ENCODE measurements at regions not wholly inside any gene's neighbourhood (a gene's known extent, or its start where the extent isn't known, plus 50 kb on each side); places are given as distances from the start of the nearest gene placed in this dataset.

GRCh38 chr5:164722702-164723101 is 1217.3 kb downstream of the MAT2B start:
- Histone ChIP-seq H3K27me3 (no peaks in the 10 kb centered on the region), H3K9ac (no peak overlapping the region), H4K20me1 (no peaks in the 10 kb centered on the region), H3K4me1 (no peaks in the 10 kb centered on the region), H3K4me3 (no peak overlapping the region), H3K9me3 (no peaks in the 10 kb centered on the region), H3K36me3 (no peaks in the 10 kb centered on the region), H3K27ac (no peak overlapping the region), H3K4me2 (no peak overlapping the region)
- TF ChIP-seq Cebpa-rat (IDR thresholded peaks at IDR 0.05) = no peak

DNA sequence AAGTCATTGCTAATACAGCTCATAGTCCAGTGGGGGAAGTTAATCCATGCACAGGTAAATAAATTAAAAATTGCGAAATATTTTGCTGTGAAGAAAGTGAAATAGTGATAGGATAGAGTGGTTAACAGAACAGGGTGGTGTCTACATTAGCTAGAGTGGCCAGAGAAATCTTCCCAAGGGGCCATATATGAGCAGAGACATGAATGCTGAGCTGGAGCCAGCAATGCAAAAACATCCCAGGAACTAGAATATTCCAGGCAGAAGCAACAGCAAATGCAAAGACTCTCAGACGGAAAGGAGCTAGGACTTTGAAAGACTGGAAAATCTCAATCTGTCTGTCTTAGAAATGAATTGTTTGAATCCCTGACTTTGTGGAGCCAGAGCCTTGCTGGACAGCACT is 1221.6 kb downstream of the MAT2B start:
- H3K9me3 ChIP-seq = no peaks in the 10 kb centered on the region
- H3K27ac ChIP-seq = no peak overlapping the region
- no peak; the same call in 1 of the 2 replicates for TF ChIP-seq Cebpa-rat (IDR thresholded peaks at IDR 0.05)
- H3K4me3 ChIP-seq = no peak overlapping the region
- H3K9ac ChIP-seq = no peak overlapping the region
- H3K27me3 ChIP-seq = no peaks in the 10 kb centered on the region
- no peaks in the 10 kb centered on the region for H3K36me3 ChIP-seq
- H4K20me1 ChIP-seq = no peaks in the 10 kb centered on the region
- H3K4me2 ChIP-seq = no peak overlapping the region
- H3K4me1 ChIP-seq = no peaks in the 10 kb centered on the region

- Histone ChIP-seq H4K20me1 (no peaks in the 10 kb centered on the region), H3K9me3 (no peaks in the 10 kb centered on the region), H3K27ac (no peak overlapping the region), H3K27me3 (no peaks in the 10 kb centered on the region), H3K4me2 (no peak overlapping the region), H3K4me3 (no peak overlapping the region), H3K9ac (no peak overlapping the region), H3K36me3 (no peaks in the 10 kb centered on the region), H3K4me1 (no peaks in the 10 kb centered on the region)
- no peak for TF ChIP-seq Cebpa-rat (IDR thresholded peaks at IDR 0.05)
These were observed 1223.3 kb downstream of the MAT2B start for GRCh38 chr5:164728733-164729132.

DNA sequence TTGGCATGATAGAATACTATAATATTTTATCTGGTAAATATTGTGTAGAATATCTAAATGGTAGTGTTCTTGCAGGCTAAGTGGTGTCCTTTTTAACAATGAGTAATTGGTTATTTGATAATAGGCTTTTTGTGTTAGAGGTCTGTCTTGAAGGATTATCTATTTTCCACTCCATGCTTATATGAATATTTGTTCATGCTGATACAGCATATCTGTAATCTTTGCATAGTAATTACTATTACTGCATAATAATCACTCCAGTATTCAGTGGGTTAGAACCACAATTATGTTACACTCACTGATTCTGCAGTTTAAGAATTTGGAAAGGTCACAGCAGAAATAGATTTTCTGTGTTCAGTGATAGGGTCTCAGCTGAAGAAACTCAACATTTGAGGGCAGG is 1229.9 kb downstream of the MAT2B start:
- H3K27me3 ChIP-seq = no peaks in the 10 kb centered on the region
- no peak overlapping the region for H3K4me3 ChIP-seq
- no peak for TF ChIP-seq Cebpa-rat (IDR thresholded peaks at IDR 0.05)
- H3K4me2 ChIP-seq = no peak overlapping the region
- H3K27ac ChIP-seq = no peak overlapping the region
- no peak overlapping the region for H3K9ac ChIP-seq
- no peaks in the 10 kb centered on the region for H3K4me1 ChIP-seq
- no peaks in the 10 kb centered on the region for H3K36me3 ChIP-seq
- H4K20me1 ChIP-seq = no peaks in the 10 kb centered on the region
- H3K9me3 ChIP-seq = no peaks in the 10 kb centered on the region

- no peak for TF ChIP-seq Cebpa-rat (IDR thresholded peaks at IDR 0.05)
- Histone ChIP-seq H3K27ac (no peak overlapping the region), H3K4me2 (peak overlapping the region; percentile 49; the same call in 1 of the 2 replicates)
These were observed 1236.0 kb downstream of the MAT2B start for GRCh38 chr5:164741376-164741775.

GRCh38 chr5:164742025-164742424 is 1236.6 kb downstream of the MAT2B start:
- no peaks in the 10 kb centered on the region for H4K20me1 ChIP-seq
- peak overlapping the region; percentile 49 for H3K4me2 ChIP-seq
- no peaks in the 10 kb centered on the region for H3K9me3 ChIP-seq
- H3K27ac ChIP-seq = no peak overlapping the region
- no peak for TF ChIP-seq Cebpa-rat (IDR thresholded peaks at IDR 0.05)
- H3K4me3 ChIP-seq = no peak overlapping the region
- H3K4me1 ChIP-seq = peaks cover 18% of the 10 kb centered on the region
- no peaks in the 10 kb centered on the region for H3K27me3 ChIP-seq
- no peaks in the 10 kb centered on the region for H3K36me3 ChIP-seq
- H3K9ac ChIP-seq = no peak overlapping the region

More at GRCh38 chr5:164741376-164741775, 1236.0 kb downstream of the MAT2B start:
- Histone ChIP-seq H3K4me1 (peaks cover 18% of the 10 kb centered on the region), H3K9ac (no peak overlapping the region), H4K20me1 (no peaks in the 10 kb centered on the region), H3K9me3 (no peaks in the 10 kb centered on the region), H3K27me3 (no peaks in the 10 kb centered on the region), H3K4me3 (no peak overlapping the region), H3K36me3 (no peaks in the 10 kb centered on the region)

DNA sequence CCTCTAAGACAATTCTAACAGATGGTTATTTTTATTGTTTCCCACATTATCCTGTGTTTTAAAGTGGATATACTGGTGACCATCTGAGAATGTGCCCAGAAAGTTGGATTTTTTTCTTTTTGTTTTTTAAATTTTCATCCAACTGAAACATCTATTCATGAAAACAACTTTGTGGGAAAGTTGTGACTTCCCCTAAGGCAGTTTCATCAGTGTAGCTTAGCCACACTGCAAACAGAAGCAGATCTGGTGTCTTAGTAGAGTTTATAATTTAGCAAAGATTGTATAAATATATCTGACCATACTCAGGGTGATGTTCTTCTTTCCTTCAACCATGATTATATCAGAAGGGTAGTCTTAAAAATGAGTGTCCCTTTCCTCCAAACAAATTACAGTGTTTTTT is 1241.3 kb downstream of the MAT2B start:
- H3K9ac ChIP-seq = no peak overlapping the region
- H3K4me3 ChIP-seq = no peak overlapping the region
- H3K4me1 ChIP-seq = peaks cover 11% of the 10 kb centered on the region
- H4K20me1 ChIP-seq = no peaks in the 10 kb centered on the region
- no peak for TF ChIP-seq Cebpa-rat (IDR thresholded peaks at IDR 0.05)
- no peak overlapping the region for H3K27ac ChIP-seq
- H3K36me3 ChIP-seq = no peaks in the 10 kb centered on the region
- H3K9me3 ChIP-seq = no peaks in the 10 kb centered on the region
- H3K27me3 ChIP-seq = no peaks in the 10 kb centered on the region
- no peak overlapping the region for H3K4me2 ChIP-seq

DNA sequence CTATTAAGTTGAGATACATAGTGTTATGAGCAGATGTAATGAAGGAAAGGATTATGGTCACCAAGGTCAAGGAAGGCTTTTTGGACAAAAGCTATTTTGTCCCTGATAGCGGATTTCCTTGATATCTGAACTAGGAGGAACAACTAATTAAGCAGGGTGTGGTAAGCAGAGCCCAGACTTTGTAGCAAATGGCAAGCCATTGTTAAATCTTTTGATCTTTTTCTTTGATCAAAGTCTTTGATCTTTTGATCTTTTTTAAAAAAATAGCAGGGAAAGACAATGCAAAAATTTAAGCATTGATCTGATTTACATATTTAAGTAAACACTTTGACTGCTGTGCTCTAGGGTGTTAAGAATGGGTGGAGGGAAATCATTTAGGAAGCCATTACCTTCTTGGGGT is 1242.0 kb downstream of the MAT2B start:
- peaks cover 4% of the 10 kb centered on the region for H3K4me1 ChIP-seq
- H3K36me3 ChIP-seq = no peaks in the 10 kb centered on the region
- no peak for TF ChIP-seq Cebpa-rat (IDR thresholded peaks at IDR 0.05)
- H3K27ac ChIP-seq = no peak overlapping the region
- H4K20me1 ChIP-seq = no peaks in the 10 kb centered on the region
- H3K9me3 ChIP-seq = no peaks in the 10 kb centered on the region
- H3K27me3 ChIP-seq = no peaks in the 10 kb centered on the region
- H3K4me2 ChIP-seq = no peak overlapping the region
- H3K9ac ChIP-seq = no peak overlapping the region
- no peak overlapping the region for H3K4me3 ChIP-seq

GRCh38 chr5:164748861-164749260 is 1243.4 kb downstream of the MAT2B start:
- Histone ChIP-seq H3K4me1 (no peaks in the 10 kb centered on the region), H3K36me3 (no peaks in the 10 kb centered on the region), H3K9ac (no peak overlapping the region), H3K4me2 (no peak overlapping the region), H3K4me3 (no peak overlapping the region), H4K20me1 (no peaks in the 10 kb centered on the region), H3K27ac (no peak overlapping the region), H3K27me3 (no peaks in the 10 kb centered on the region), H3K9me3 (no peaks in the 10 kb centered on the region)
- no peak for TF ChIP-seq Cebpa-rat (IDR thresholded peaks at IDR 0.05)

GRCh38 chr5:164753434-164753833 is 1248.0 kb downstream of the MAT2B start:
- Histone ChIP-seq H3K27ac (no peak overlapping the region), H3K27me3 (no peaks in the 10 kb centered on the region), H4K20me1 (no peaks in the 10 kb centered on the region), H3K9me3 (no peaks in the 10 kb centered on the region), H3K36me3 (no peaks in the 10 kb centered on the region), H3K9ac (no peak overlapping the region), H3K4me1 (peaks cover 11% of the 10 kb centered on the region), H3K4me2 (no peak overlapping the region), H3K4me3 (no peak overlapping the region)
- no peak for TF ChIP-seq Cebpa-rat (IDR thresholded peaks at IDR 0.05)

- Histone ChIP-seq H3K4me1 (peaks cover 1% of the 10 kb centered on the region; the same call in 1 of the 2 replicates), H3K4me3 (no peak overlapping the region), H3K36me3 (no peaks in the 10 kb centered on the region), H3K27me3 (no peaks in the 10 kb centered on the region), H4K20me1 (no peaks in the 10 kb centered on the region), H3K4me2 (no peak overlapping the region), H3K9ac (no peak overlapping the region), H3K9me3 (no peaks in the 10 kb centered on the region), H3K27ac (no peak overlapping the region)
- TF ChIP-seq Cebpa-rat (IDR thresholded peaks at IDR 0.05) = no peak
These were observed 1257.8 kb downstream of the MAT2B start for GRCh38 chr5:164763206-164763605.
